Type B pancreatic cell (in vitro differentiated cells): ENCODE measurements at regions not wholly inside any gene's neighbourhood (a gene's known extent, or its start where the extent isn't known, plus 50 kb on each side); places are given as distances from the start of the nearest gene placed in this dataset.
"Not testable (repeated sequence)": the region's sequence is repeated elsewhere in the genome, so short reads cannot be mapped to it uniquely, and the experiment has no call there.

Source experiments
- DNase-seq: peaks from one replicate; pipeline ENCODE4 v3.0.0; 2021; ENCODE audit warnings: mixed read lengths; ENCODE audit not compliant: unreplicated experiment; ENCODE audit errors: extremely low spot score
- H3K27ac Mint-ChIP-seq: 2 replicates; pipeline ENCODE4 v1.8.0; 2021; ENCODE audit warnings: mild to moderate bottlenecking, mixed read lengths
- H3K27me3 Mint-ChIP-seq: 2 replicates; pipeline ENCODE4 v1.8.0; 2021; ENCODE audit warnings: mixed read lengths
- H3K36me3 Mint-ChIP-seq: 2 replicates; pipeline ENCODE4 v1.8.0; 2021; ENCODE audit warnings: mixed read lengths
- H3K4me1 Mint-ChIP-seq: one replicate; pipeline ENCODE4 v1.8.0; 2021; ENCODE audit warnings: mixed read lengths; ENCODE audit not compliant: unreplicated experiment
- H3K4me3 Mint-ChIP-seq: 2 replicates; pipeline ENCODE4 v1.8.0; 2021; ENCODE audit warnings: mild to moderate bottlenecking, mixed read lengths
- H3K9me3 Mint-ChIP-seq: 2 replicates; pipeline ENCODE4 v1.8.0; 2021; ENCODE audit warnings: mixed read lengths
- CTCF ChIP-seq: fragments of 200-600 bp; sonication (generic); conservative IDR thresholded peaks from 2 replicates; pipeline ENCODE4 v1.5.0; 2021; ENCODE audit warnings: antibody characterized with exemption, mild to moderate bottlenecking

- no peak for DNase-seq
- Mint-ChIP-seq H3K9me3 (no peaks in the 10 kb centered on the region), H3K36me3 (no peaks in the 10 kb centered on the region), H3K27me3 (peaks cover 4% of the 10 kb centered on the region), H3K4me3 (no peak overlapping the region), H3K4me1 (peaks cover 10% of the 10 kb centered on the region), H3K27ac (no peak overlapping the region)
- TF ChIP-seq CTCF = no peak
Observed at GRCh38 chr12:67088401-67089118, 180.6 kb upstream of the CAND1 start.

GRCh38 chr12:67091204-67091603, 178.0 kb upstream of the CAND1 start:
- H3K4me3 Mint-ChIP-seq = no peak overlapping the region
- no peak for DNase-seq
- no peak for TF ChIP-seq CTCF

GRCh38 chr12:67091678-67092077, 177.5 kb upstream of the CAND1 start:
- Mint-ChIP-seq H3K36me3 (no peaks in the 10 kb centered on the region), H3K9me3 (no peaks in the 10 kb centered on the region), H3K4me1 (peaks cover 6% of the 10 kb centered on the region), H3K27me3 (no peaks in the 10 kb centered on the region), H3K27ac (no peak overlapping the region), H3K4me3 (no peak overlapping the region)
- no peak for DNase-seq
- no peak for TF ChIP-seq CTCF

More at GRCh38 chr12:67091204-67091603, 178.0 kb upstream of the CAND1 start:
- H3K27me3 Mint-ChIP-seq = no peaks in the 10 kb centered on the region
- no peaks in the 10 kb centered on the region for H3K36me3 Mint-ChIP-seq
- H3K4me1 Mint-ChIP-seq = peaks cover 6% of the 10 kb centered on the region
- H3K9me3 Mint-ChIP-seq = no peaks in the 10 kb centered on the region
- no peak overlapping the region for H3K27ac Mint-ChIP-seq

GRCh38 chr12:67092934-67093333, 176.2 kb upstream of the CAND1 start:
- H3K4me3 Mint-ChIP-seq, H3K27ac Mint-ChIP-seq, H3K36me3 Mint-ChIP-seq, H3K4me1 Mint-ChIP-seq, DNase-seq, H3K9me3 Mint-ChIP-seq, H3K27me3 Mint-ChIP-seq: not testable (repeated sequence)

GRCh38 chr12:67096533-67097318, 172.4 kb upstream of the CAND1 start:
- TF ChIP-seq CTCF = no peak
- no peaks in the 10 kb centered on the region for H3K9me3 Mint-ChIP-seq
- no peak overlapping the region for H3K4me3 Mint-ChIP-seq
- H3K27me3 Mint-ChIP-seq = no peaks in the 10 kb centered on the region
- H3K36me3 Mint-ChIP-seq = no peaks in the 10 kb centered on the region
- H3K27ac Mint-ChIP-seq = no peak overlapping the region
- DNase-seq = no peak
- H3K4me1 Mint-ChIP-seq = no peaks in the 10 kb centered on the region

- Mint-ChIP-seq H3K27ac (no peak overlapping the region), H3K36me3 (no peaks in the 10 kb centered on the region), H3K9me3 (no peaks in the 10 kb centered on the region), H3K27me3 (no peaks in the 10 kb centered on the region), H3K4me3 (no peak overlapping the region), H3K4me1 (no peaks in the 10 kb centered on the region)
- no peak for TF ChIP-seq CTCF
- DNase-seq = no peak
Observed at GRCh38 chr12:67099858-67100257, 169.3 kb upstream of the CAND1 start.
